ENCODE measurements at regions not wholly inside any gene's neighbourhood (a gene's known extent, or its start where the extent isn't known, plus 50 kb on each side); places are given as distances from the start of the nearest gene placed in this dataset.

DNA sequence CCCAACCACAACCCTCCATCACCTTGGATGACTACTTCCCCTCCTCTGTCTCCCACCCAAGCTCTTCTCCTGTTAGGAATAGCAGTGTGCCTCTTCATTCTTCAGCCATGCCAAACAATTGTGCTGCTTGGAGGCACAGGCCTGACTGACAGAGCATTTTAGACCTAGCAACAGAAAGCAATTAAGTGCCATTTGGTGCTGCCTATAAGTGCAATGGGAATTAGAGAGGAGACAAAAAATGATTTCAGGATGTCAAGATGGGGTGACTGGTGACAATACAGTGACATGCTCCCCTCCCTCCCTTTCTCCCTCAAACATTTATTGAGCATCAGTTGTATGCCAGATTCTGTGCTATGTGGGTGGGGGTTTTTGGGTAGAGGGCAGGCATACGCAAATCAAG lies 322.6 kb upstream of the MOCS1 start:
- Histone ChIP-seq H3K4me1 (ENCODE audit: control insufficient read depth, insufficient read depth, low read length) (no peaks in the 10 kb centered on the region), H3K36me3 (ENCODE audit: control insufficient read depth, insufficient read depth, low read length) (no peaks in the 10 kb centered on the region), H3K9me3 (ENCODE audit: control insufficient read depth, insufficient read depth, low read length) (no peaks in the 10 kb centered on the region), H2BK5ac (ENCODE audit: low read depth, low read length, poor library complexity, severe bottlenecking) (no peak overlapping the region), H2BK20ac (ENCODE audit: low read depth, low read length) (no peak overlapping the region), H3K4me3 (ENCODE audit: insufficient read depth, low read depth, low read length) (no peak overlapping the region), H4K91ac (ENCODE audit: insufficient read depth, low read depth, low read length) (no peak overlapping the region), H2AFZ (replicated peaks; ENCODE audit: low read length, poor library complexity) (no peak overlapping the region), H3K23ac (ENCODE audit: low read depth, low read length) (no peak overlapping the region), H2BK120ac (ENCODE audit: low read depth, low read length) (no peak overlapping the region), H2AK5ac (ENCODE audit: low read depth, low read length) (no peak overlapping the region), H3K9me1 (ENCODE audit: insufficient read depth, low read length) (no peaks in the 10 kb centered on the region), H4K8ac (ENCODE audit: low read depth in 2 of 2, low read length in 2 of 2) (no peak overlapping the region), H3K18ac (ENCODE audit: low read depth, low read length) (no peak overlapping the region), H2AK9ac (replicated peaks; ENCODE audit: low read depth, low read length, poor library complexity) (no peak overlapping the region), H3K27ac (ENCODE audit: insufficient read depth, low read length) (no peak overlapping the region), H4K5ac (ENCODE audit: low read depth, low read length) (no peak overlapping the region), H3K56ac (ENCODE audit: extremely low read depth, insufficient read depth, low read length) (no peak overlapping the region), H3K79me1 (ENCODE audit: low read depth in 1 of 2, low read length in 2 of 2) (no peaks in the 10 kb centered on the region), H4K20me1 (ENCODE audit: insufficient read depth, low read length) (no peaks in the 10 kb centered on the region), H3K14ac (replicated peaks; ENCODE audit: low read depth, low read length) (no peak overlapping the region), H3K4ac (ENCODE audit: low read depth, low read length) (no peak overlapping the region), H3K9ac (ENCODE audit: low read depth, low read length) (no peak overlapping the region), H3K4me2 (ENCODE audit: low read depth, low read length) (no peak overlapping the region), H3K27me3 (ENCODE audit: control insufficient read depth, insufficient read depth, low read length) (no peaks in the 10 kb centered on the region), H2BK15ac (ENCODE audit: low read depth, low read length) (no peak overlapping the region)
- dilution Hi-C loops (cut with HindIII; ENCODE audit: low sequenced_read_pairs, unreplicated experiment) (no loop called here), intact Hi-C loops (cut with micrococcal nuclease) (no loop called here), in situ Hi-C loops (cut with MboI; ENCODE audit: low sequenced_read_pairs) (no loop called here)
- POLR2A ChIA-PET (ENCODE audit: unreplicated experiment), result no interaction called here
- no CpG with 5 or more reads among the region's 1 CpG for WGBS, 2 experiments (ENCODE audit: extremely low coverage in 2 of 2, insufficient read length in 1 of 2)
- CTCF ChIA-PET, result no interaction called here
- ATAC-seq (ENCODE audit: low read depth) (no peak), DNase-seq (no peak)
- no TSS peak for BruUV-seq (replicated peaks)
- TF ChIP-seq FOS (IDR thresholded peaks at IDR 0.05; ENCODE audit: low read depth, low read length) (no peak), CEBPB (IDR thresholded peaks at IDR 0.05; ENCODE audit: low read depth, low read length) (no peak), CHD1 (IDR thresholded peaks at IDR 0.05; ENCODE audit: low read depth, low read length) (no peak)

Data from IMR-90 (cell line).